ENCODE measurements at regions not wholly inside any gene's neighbourhood (a gene's known extent, or its start where the extent isn't known, plus 50 kb on each side); places are given as distances from the start of the nearest gene placed in this dataset.
A peak's percentile ranks its signal among the peaks of the same experiment; 100 is the strongest.

- no peak overlapping the region for H3K27ac Mint-ChIP-seq
- H3K4me1 Mint-ChIP-seq: no peaks in the 10 kb centered on the region
- no peak overlapping the region for H3K4me3 Mint-ChIP-seq
- no peaks in the 10 kb centered on the region for H3K36me3 Mint-ChIP-seq
- no peaks in the 10 kb centered on the region for H3K9me3 Mint-ChIP-seq
- H3K27me3 Mint-ChIP-seq: peaks cover 6% of the 10 kb centered on the region
- no peak for ATAC-seq
Observed at GRCh38 chr9:2448193-2448738, 173.3 kb upstream of the VLDLR start.

- H3K4me3 Mint-ChIP-seq: no peak overlapping the region
- no peak overlapping the region for H3K27ac Mint-ChIP-seq
- no peak for ATAC-seq
- H3K27me3 Mint-ChIP-seq: peaks cover 25% of the 10 kb centered on the region
- no peaks in the 10 kb centered on the region for H3K4me1 Mint-ChIP-seq
- no peaks in the 10 kb centered on the region for H3K9me3 Mint-ChIP-seq
- H3K36me3 Mint-ChIP-seq: no peaks in the 10 kb centered on the region
Observed at GRCh38 chr9:2453106-2453505, 168.5 kb upstream of the VLDLR start.

GRCh38 chr9:2453701-2454100, 167.9 kb upstream of the VLDLR start:
- H3K4me3 Mint-ChIP-seq: no peak overlapping the region
- no peaks in the 10 kb centered on the region for H3K36me3 Mint-ChIP-seq
- H3K27me3 Mint-ChIP-seq: peaks cover 25% of the 10 kb centered on the region
- H3K4me1 Mint-ChIP-seq: no peaks in the 10 kb centered on the region
- no peak for ATAC-seq
- no peaks in the 10 kb centered on the region for H3K9me3 Mint-ChIP-seq
- H3K27ac Mint-ChIP-seq: no peak overlapping the region

- no peaks in the 10 kb centered on the region for H3K4me1 Mint-ChIP-seq
- no peaks in the 10 kb centered on the region for H3K36me3 Mint-ChIP-seq
- no peak overlapping the region for H3K27ac Mint-ChIP-seq
- H3K4me3 Mint-ChIP-seq: no peak overlapping the region
- no peak for ATAC-seq
- peaks cover 6% of the 10 kb centered on the region for H3K9me3 Mint-ChIP-seq
- peaks cover 29% of the 10 kb centered on the region for H3K27me3 Mint-ChIP-seq
Observed at GRCh38 chr9:2459756-2460155, 161.8 kb upstream of the VLDLR start.

GRCh38 chr9:2461892-2462291, 159.7 kb upstream of the VLDLR start:
- Mint-ChIP-seq H3K27ac (no peak overlapping the region), H3K27me3 (peaks cover 26% of the 10 kb centered on the region), H3K4me3 (no peak overlapping the region), H3K36me3 (no peaks in the 10 kb centered on the region), H3K4me1 (no peaks in the 10 kb centered on the region), H3K9me3 (peaks cover 6% of the 10 kb centered on the region)
- no peak for ATAC-seq

- Mint-ChIP-seq H3K9me3 (peaks cover 6% of the 10 kb centered on the region), H3K4me3 (no peak overlapping the region), H3K36me3 (no peaks in the 10 kb centered on the region), H3K27me3 (peaks cover 36% of the 10 kb centered on the region), H3K27ac (no peak overlapping the region), H3K4me1 (no peaks in the 10 kb centered on the region)
- no peak for ATAC-seq
Observed at GRCh38 chr9:2464624-2465023, 157.0 kb upstream of the VLDLR start.

GRCh38 chr9:2465516-2465915, 156.1 kb upstream of the VLDLR start:
- no peak overlapping the region for H3K4me3 Mint-ChIP-seq
- no peaks in the 10 kb centered on the region for H3K36me3 Mint-ChIP-seq
- H3K27me3 Mint-ChIP-seq: peaks cover 36% of the 10 kb centered on the region
- ATAC-seq: no peak
- H3K27ac Mint-ChIP-seq: no peak overlapping the region
- peaks cover 6% of the 10 kb centered on the region for H3K9me3 Mint-ChIP-seq
- no peaks in the 10 kb centered on the region for H3K4me1 Mint-ChIP-seq

GRCh38 chr9:2465921-2466460, 155.6 kb upstream of the VLDLR start:
- peaks cover 6% of the 10 kb centered on the region for H3K9me3 Mint-ChIP-seq
- H3K36me3 Mint-ChIP-seq: no peaks in the 10 kb centered on the region
- no peaks in the 10 kb centered on the region for H3K4me1 Mint-ChIP-seq
- no peak overlapping the region for H3K27ac Mint-ChIP-seq
- H3K27me3 Mint-ChIP-seq: peaks cover 36% of the 10 kb centered on the region
- peak; percentile 80 for ATAC-seq
- no peak overlapping the region for H3K4me3 Mint-ChIP-seq

- H3K27me3 Mint-ChIP-seq: peaks cover 36% of the 10 kb centered on the region
Observed at GRCh38 chr9:2466703-2467102, 154.9 kb upstream of the VLDLR start.

GRCh38 chr9:2469681-2470221, 151.8 kb upstream of the VLDLR start:
- H3K36me3 Mint-ChIP-seq: no peaks in the 10 kb centered on the region
- peaks cover under 1% of the 10 kb centered on the region for H3K9me3 Mint-ChIP-seq
- no peak overlapping the region for H3K4me3 Mint-ChIP-seq
- peaks cover 27% of the 10 kb centered on the region for H3K27me3 Mint-ChIP-seq
- H3K27ac Mint-ChIP-seq: no peak overlapping the region
- H3K4me1 Mint-ChIP-seq: no peaks in the 10 kb centered on the region
- ATAC-seq: no peak

More at GRCh38 chr9:2466703-2467102, 154.9 kb upstream of the VLDLR start:
- Mint-ChIP-seq H3K27ac (no peak overlapping the region), H3K36me3 (no peaks in the 10 kb centered on the region), H3K4me1 (no peaks in the 10 kb centered on the region), H3K9me3 (peaks cover 6% of the 10 kb centered on the region), H3K4me3 (no peak overlapping the region)
- no peak for ATAC-seq

- Mint-ChIP-seq H3K27me3 (peaks cover under 1% of the 10 kb centered on the region), H3K4me3 (no peak overlapping the region), H3K36me3 (no peaks in the 10 kb centered on the region), H3K4me1 (no peaks in the 10 kb centered on the region), H3K27ac (no peak overlapping the region), H3K9me3 (no peaks in the 10 kb centered on the region)
- no peak for ATAC-seq
Observed at GRCh38 chr9:2473681-2474080, 147.9 kb upstream of the VLDLR start.

- Mint-ChIP-seq H3K36me3 (no peaks in the 10 kb centered on the region), H3K27ac (no peak overlapping the region), H3K27me3 (peaks cover 5% of the 10 kb centered on the region), H3K9me3 (no peaks in the 10 kb centered on the region), H3K4me3 (no peak overlapping the region), H3K4me1 (no peaks in the 10 kb centered on the region)
- ATAC-seq: no peak
Observed at GRCh38 chr9:2477755-2478154, 143.8 kb upstream of the VLDLR start.

- Mint-ChIP-seq H3K4me1 (no peaks in the 10 kb centered on the region), H3K9me3 (no peaks in the 10 kb centered on the region), H3K27ac (no peak overlapping the region), H3K4me3 (no peak overlapping the region), H3K36me3 (no peaks in the 10 kb centered on the region), H3K27me3 (peaks cover 11% of the 10 kb centered on the region)
- no peak for ATAC-seq
Observed at GRCh38 chr9:2478421-2478820, 143.2 kb upstream of the VLDLR start.

- ATAC-seq: no peak
- Mint-ChIP-seq H3K27me3 (peaks cover 15% of the 10 kb centered on the region), H3K9me3 (no peaks in the 10 kb centered on the region), H3K36me3 (no peaks in the 10 kb centered on the region), H3K4me3 (no peak overlapping the region), H3K4me1 (no peaks in the 10 kb centered on the region), H3K27ac (no peak overlapping the region)
Observed at GRCh38 chr9:2479056-2479565, 142.5 kb upstream of the VLDLR start.

GRCh38 chr9:2480255-2480837, 141.2 kb upstream of the VLDLR start:
- Mint-ChIP-seq H3K27ac (no peak overlapping the region), H3K9me3 (no peaks in the 10 kb centered on the region), H3K27me3 (peaks cover 21% of the 10 kb centered on the region), H3K4me3 (no peak overlapping the region), H3K36me3 (no peaks in the 10 kb centered on the region), H3K4me1 (no peaks in the 10 kb centered on the region)
- no peak for ATAC-seq

GRCh38 chr9:2481216-2481615, 140.4 kb upstream of the VLDLR start:
- no peaks in the 10 kb centered on the region for H3K9me3 Mint-ChIP-seq

More at GRCh38 chr9:2481216-2481615, 140.4 kb upstream of the VLDLR start:
- Mint-ChIP-seq H3K36me3 (no peaks in the 10 kb centered on the region), H3K4me3 (no peak overlapping the region), H3K27ac (no peak overlapping the region), H3K4me1 (no peaks in the 10 kb centered on the region), H3K27me3 (peaks cover 21% of the 10 kb centered on the region)
- no peak for ATAC-seq
